Esophagus squamous epithelium (tissue), 4 donors: ENCODE measurements at regions not wholly inside any gene's neighbourhood (a gene's known extent, or its start where the extent isn't known, plus 50 kb on each side); places are given as distances from the start of the nearest gene placed in this dataset.

ENCODE experiments used
- POLR2A ChIP-seq, 4 donors: fragments of 450-650 bp; IDR thresholded peaks; one replicate each; pipeline ENCODE4 v1.6.1; 2017; ENCODE audit warnings: antibody characterized with exemption in 4 of 4, mild to moderate bottlenecking in 4 of 4, moderate library complexity in 3 of 4
- TF ChIP-seq, protein P1 (sequence below), 6 experiments: fragments of 450-650 bp in 4 of 6; fragments of 200-600 bp in 2 of 6; sonication (generic) in 2 of 6; IDR thresholded peaks; one replicate each; pipeline ENCODE4 v1.5.1; 2016 to 2019; ENCODE audit warnings: antibody characterized with exemption in 6 of 6, mild to moderate bottlenecking in 4 of 6, moderate library complexity in 4 of 6

DNA sequence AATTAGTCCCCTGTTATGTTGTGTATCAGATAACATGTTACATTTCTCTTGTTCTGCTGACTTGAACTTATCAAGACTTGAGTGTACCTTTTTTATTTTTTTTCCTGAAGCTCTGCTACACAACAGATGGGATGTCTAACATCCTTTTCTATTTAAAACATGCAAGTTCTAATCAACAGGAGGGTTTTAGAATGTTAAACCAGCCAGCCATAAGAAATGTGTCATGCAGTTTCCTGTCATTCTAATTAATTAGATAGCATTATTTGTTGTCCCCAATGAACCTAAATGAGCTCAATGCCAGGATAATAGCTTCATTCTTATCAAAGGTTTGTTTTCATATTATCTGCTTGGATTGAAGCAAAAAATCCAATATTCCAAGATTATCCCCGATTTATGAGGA is 958.2 kb downstream of the PCDH7 start:
- TF ChIP-seq, protein P1, sequence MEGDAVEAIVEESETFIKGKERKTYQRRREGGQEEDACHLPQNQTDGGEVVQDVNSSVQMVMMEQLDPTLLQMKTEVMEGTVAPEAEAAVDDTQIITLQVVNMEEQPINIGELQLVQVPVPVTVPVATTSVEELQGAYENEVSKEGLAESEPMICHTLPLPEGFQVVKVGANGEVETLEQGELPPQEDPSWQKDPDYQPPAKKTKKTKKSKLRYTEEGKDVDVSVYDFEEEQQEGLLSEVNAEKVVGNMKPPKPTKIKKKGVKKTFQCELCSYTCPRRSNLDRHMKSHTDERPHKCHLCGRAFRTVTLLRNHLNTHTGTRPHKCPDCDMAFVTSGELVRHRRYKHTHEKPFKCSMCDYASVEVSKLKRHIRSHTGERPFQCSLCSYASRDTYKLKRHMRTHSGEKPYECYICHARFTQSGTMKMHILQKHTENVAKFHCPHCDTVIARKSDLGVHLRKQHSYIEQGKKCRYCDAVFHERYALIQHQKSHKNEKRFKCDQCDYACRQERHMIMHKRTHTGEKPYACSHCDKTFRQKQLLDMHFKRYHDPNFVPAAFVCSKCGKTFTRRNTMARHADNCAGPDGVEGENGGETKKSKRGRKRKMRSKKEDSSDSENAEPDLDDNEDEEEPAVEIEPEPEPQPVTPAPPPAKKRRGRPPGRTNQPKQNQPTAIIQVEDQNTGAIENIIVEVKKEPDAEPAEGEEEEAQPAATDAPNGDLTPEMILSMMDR (IDR thresholded peaks at IDR 0.05), result no peak
- no peak for TF ChIP-seq POLR2A (IDR thresholded peaks at IDR 0.05)
